ENCODE measurements at regions not wholly inside any gene's neighbourhood (a gene's known extent, or its start where the extent isn't known, plus 50 kb on each side); places are given as distances from the start of the nearest gene placed in this dataset.

DNA sequence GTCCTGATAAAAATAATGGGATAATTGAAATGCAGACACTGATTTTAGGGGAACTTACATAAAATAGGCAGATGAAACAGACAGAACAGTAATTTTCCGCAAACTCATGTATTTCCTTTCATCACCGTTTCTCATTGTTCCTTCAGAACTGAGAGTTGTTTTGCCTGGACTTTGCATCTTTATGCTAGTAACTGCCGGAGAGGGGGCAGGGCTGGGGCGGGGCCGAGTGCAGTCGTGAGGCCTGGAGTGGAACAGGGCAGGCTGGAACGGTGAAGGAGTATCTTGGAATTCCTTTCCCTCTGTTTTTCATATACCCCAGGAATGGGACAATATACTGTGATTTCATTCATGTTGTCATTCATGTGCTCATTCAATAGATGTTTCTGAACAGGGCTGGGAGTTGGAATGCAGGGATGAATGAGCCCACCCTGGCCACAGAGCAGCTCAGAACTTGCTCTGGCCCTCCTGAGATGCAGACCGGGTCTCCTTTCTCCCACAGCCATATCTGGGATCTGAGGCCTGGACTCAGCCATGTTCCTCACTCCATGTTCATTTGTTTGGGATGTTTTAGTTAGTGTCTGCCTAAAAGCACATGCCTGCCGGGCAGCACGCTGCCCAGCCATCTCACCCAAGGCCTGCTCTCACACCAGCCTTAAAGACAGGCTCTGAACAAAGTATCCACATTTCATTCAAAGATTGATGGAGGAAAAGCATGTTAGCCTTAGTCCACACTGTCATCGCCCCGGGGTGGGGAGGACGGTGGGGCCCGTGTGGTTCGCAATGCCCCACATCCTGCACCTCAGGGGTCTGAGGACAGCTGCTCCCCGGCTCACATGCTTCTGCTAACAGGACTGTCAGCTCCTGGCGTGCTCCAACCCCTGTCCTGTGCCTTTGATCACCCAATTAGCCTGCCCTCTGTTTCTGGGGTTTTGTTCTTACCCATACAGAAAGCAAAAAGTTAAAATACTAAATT lies 92.9 kb downstream of the SOX1 start:
- TF ChIP-seq CTCF (IDR thresholded peaks at IDR 0.05 in 2 of 3, conservative IDR thresholded peaks at IDR 0.05 in 1 of 3; ENCODE audit: borderline replicate concordance in 1 of 3, insufficient read depth in 1 of 3, low read depth in 2 of 3, low read length in 2 of 3) (no peak), JUND (IDR thresholded peaks at IDR 0.05) (no peak), TCF7L2 (IDR thresholded peaks at IDR 0.05; ENCODE audit: borderline replicate concordance, extremely low read depth, insufficient read depth, insufficient read length) (no peak), SIN3A (IDR thresholded peaks at IDR 0.05; ENCODE audit: low read depth) (no peak), POLR2AphosphoS5 (IDR thresholded peaks at IDR 0.05; ENCODE audit: low read depth, low read length) (no peak), POLR2A (IDR thresholded peaks at IDR 0.05; ENCODE audit: borderline replicate concordance, extremely low read depth, insufficient read depth, insufficient read length) (no peak), CEBPB (IDR thresholded peaks at IDR 0.05; ENCODE audit: low read depth) (no peak)
